H1 (cell line): ENCODE measurements at regions not wholly inside any gene's neighbourhood (a gene's known extent, or its start where the extent isn't known, plus 50 kb on each side); places are given as distances from the start of the nearest gene placed in this dataset.

Source experiments
- EZH2 ChIP-seq: fragments of 200-600 bp; sonication (generic); IDR thresholded peaks from 2 replicates; pipeline ENCODE4 v1.7.1; 2012; ENCODE audit warnings: low read depth, mild to moderate bottlenecking, moderate library complexity, low read length, inconsistent platforms; ENCODE audit not compliant: severe bottlenecking
- GABPA ChIP-seq: IDR thresholded peaks from 2 replicates; pipeline ENCODE4 v1.6.1; 2011; ENCODE audit warnings: mild to moderate bottlenecking, low read length, moderate library complexity, borderline replicate concordance; ENCODE audit not compliant: insufficient read depth
- NANOG ChIP-seq: IDR thresholded peaks from 2 replicates; pipeline ENCODE4 v1.6.1; 2011; ENCODE audit warnings: low read length, low read depth, mild to moderate bottlenecking, inconsistent platforms; ENCODE audit not compliant: insufficient read depth, poor library complexity, severe bottlenecking
- POLR2A ChIP-seq, 2 experiments: IDR thresholded peaks; 1 replicate in 1 of 2; 2 replicates in 1 of 2; pipeline ENCODE4 v1.6.1; 2011; ENCODE audit warnings: low read depth in 2 of 2, low read length in 2 of 2, mild to moderate bottlenecking in 2 of 2; ENCODE audit errors: control extremely low read depth in 1 of 2
- SRF ChIP-seq: IDR thresholded peaks from 2 replicates; pipeline ENCODE4 v1.6.1; 2011; ENCODE audit warnings: mild to moderate bottlenecking, low read depth, low read length, moderate library complexity
- TBP ChIP-seq: IDR thresholded peaks from 2 replicates; pipeline ENCODE4 v1.6.1; 2011; ENCODE audit warnings: low read depth, low read length, improper control_type of control experiment
- TF ChIP-seq, protein P1 (sequence below), 3 experiments: IDR thresholded peaks; 1 replicate in 2 of 3; 2 replicates in 1 of 3; pipeline versions ENCODE4 v1.5.1 to v1.6.1; 2011; ENCODE audit warnings: low read length in 3 of 3, mild to moderate bottlenecking in 3 of 3, inconsistent platforms in 2 of 3, low read depth in 1 of 3, moderate library complexity in 1 of 3; ENCODE audit not compliant: insufficient read depth in 1 of 3; ENCODE audit errors: control extremely low read depth in 1 of 3

DNA sequence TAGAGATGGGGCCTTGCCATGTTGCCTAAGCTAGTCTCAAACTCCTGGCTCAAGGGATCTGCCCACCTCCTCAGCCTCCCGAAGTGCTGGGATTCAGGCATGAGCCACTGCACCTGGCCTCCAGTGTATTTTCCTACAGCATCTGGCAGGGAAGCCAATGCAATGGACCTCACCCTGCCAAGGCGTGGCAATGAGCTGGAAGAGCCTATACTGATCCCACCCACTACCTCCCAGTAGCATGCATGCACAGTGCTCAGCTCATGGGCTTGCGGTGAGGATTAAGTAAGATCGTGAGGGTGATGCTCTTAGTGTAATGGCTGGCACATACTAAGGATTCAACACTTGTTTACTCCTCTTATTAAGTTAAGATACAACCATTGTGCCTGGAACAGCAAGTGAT is 69.7 kb downstream of the PHLDA1 start:
- TF ChIP-seq, protein P1, sequence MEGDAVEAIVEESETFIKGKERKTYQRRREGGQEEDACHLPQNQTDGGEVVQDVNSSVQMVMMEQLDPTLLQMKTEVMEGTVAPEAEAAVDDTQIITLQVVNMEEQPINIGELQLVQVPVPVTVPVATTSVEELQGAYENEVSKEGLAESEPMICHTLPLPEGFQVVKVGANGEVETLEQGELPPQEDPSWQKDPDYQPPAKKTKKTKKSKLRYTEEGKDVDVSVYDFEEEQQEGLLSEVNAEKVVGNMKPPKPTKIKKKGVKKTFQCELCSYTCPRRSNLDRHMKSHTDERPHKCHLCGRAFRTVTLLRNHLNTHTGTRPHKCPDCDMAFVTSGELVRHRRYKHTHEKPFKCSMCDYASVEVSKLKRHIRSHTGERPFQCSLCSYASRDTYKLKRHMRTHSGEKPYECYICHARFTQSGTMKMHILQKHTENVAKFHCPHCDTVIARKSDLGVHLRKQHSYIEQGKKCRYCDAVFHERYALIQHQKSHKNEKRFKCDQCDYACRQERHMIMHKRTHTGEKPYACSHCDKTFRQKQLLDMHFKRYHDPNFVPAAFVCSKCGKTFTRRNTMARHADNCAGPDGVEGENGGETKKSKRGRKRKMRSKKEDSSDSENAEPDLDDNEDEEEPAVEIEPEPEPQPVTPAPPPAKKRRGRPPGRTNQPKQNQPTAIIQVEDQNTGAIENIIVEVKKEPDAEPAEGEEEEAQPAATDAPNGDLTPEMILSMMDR (IDR thresholded peaks at IDR 0.05; ENCODE audit: control extremely low read depth in 1 of 3, insufficient read depth in 1 of 3, low read depth in 1 of 3, low read length in 3 of 3) = no peak
- TF ChIP-seq POLR2A (IDR thresholded peaks at IDR 0.05; ENCODE audit: control extremely low read depth in 1 of 2, low read depth in 2 of 2, low read length in 2 of 2) (no peak), NANOG (no peak), EZH2 (no peak), GABPA (no peak), SRF (no peak), TBP (no peak)
